K562 (cell line): ENCODE measurements at regions not wholly inside any gene's neighbourhood (a gene's known extent, or its start where the extent isn't known, plus 50 kb on each side); places are given as distances from the start of the nearest gene placed in this dataset.

Experiments used
- ATAC-seq: fragments of 200-7000 bp; cut with Tn5 transposase; 3 replicates; pipeline ENCODE4 v1.9.1; 2020; ENCODE audit warnings: moderate library complexity
- BruUV-seq: library from RNA; stranded (reverse); fragments of 400-500 nt; replicated peaks from 2 replicates; lab custom pipeline; 2021; lab: Mats Ljungman, UMichigan
- CTCF ChIA-PET: fragments of 300-600 bp; formaldehyde crosslinking; extraction: SDS; loops from one replicate; lab custom pipeline; 2021; ENCODE audit warnings: low intra/inter-chr PET ratio; lab: Yijun Ruan, JAX
- POLR2A ChIA-PET: fragments of 300-600, 350-650 bp; sonication (Branson Sonifier 250); formaldehyde crosslinking; extraction: SDS; loops from one replicate; lab custom pipeline; 2021; ENCODE audit warnings: antibody characterized with exemption, inconsistent platforms; lab: Yijun Ruan, JAX
- DNase-seq, 4 experiments: peaks; one replicate each; pipeline versions ENCODE4 v3.0.0 to v3.0.0-alpha.2; 2011 to 2018; ENCODE audit warnings: low spot score in 3 of 4, mixed read lengths in 3 of 4; ENCODE audit errors: extremely low read depth in 1 of 4
- FAIRE-seq: peaks from 2 replicates; lab custom pipeline; 2011; peaks lifted over from hg19 to GRCh38; lab: Jason Lieb, UNC
- H2AFZ ChIP-seq: 2 replicates; pipeline ENCODE4 v1.6.0; 2011; ENCODE audit warnings: low read depth, low read length, control low read depth, inconsistent platforms
- H3K27ac ChIP-seq: fragments of 200-600 bp; 3 replicates; pipeline ENCODE4 v1.8.0; 2011; ENCODE audit warnings: low read depth, mild to moderate bottlenecking, control low read depth, inconsistent platforms, low read length, moderate library complexity, mixed read lengths; ENCODE audit errors: extremely low read depth
- H3K27me3 ChIP-seq, 2 experiments: fragments of 300-600 bp in 1 of 2; 2 replicates in 1 of 2; 3 replicates in 1 of 2; pipeline versions ENCODE4 v1.6.0 to v1.8.0; 2011; ENCODE audit warnings: inconsistent platforms in 2 of 2, low read length in 2 of 2, mild to moderate bottlenecking in 1 of 2, mixed read lengths in 1 of 2, moderate library complexity in 1 of 2; ENCODE audit not compliant: control insufficient read depth in 2 of 2, insufficient read depth in 2 of 2
- H3K36me3 ChIP-seq: fragments of 300-600 bp; 3 replicates; pipeline ENCODE4 v1.8.0; 2011; ENCODE audit warnings: mild to moderate bottlenecking, low read length, inconsistent platforms; ENCODE audit not compliant: control insufficient read depth, insufficient read depth
- H3K4me1 ChIP-seq, 2 experiments: fragments of 200-600 bp in 1 of 2; replicated peaks in 1 of 2; 2 replicates in 1 of 2; 3 replicates in 1 of 2; pipeline versions ENCODE4 v1.5.1 to v1.8.0; 2011; ENCODE audit warnings: inconsistent platforms in 2 of 2, low read length in 2 of 2, mild to moderate bottlenecking in 1 of 2, mixed read lengths in 1 of 2, moderate library complexity in 1 of 2; ENCODE audit not compliant: control insufficient read depth in 2 of 2, insufficient read depth in 2 of 2
- H3K4me2 ChIP-seq: 2 replicates; pipeline ENCODE4 v1.6.1; 2011; ENCODE audit warnings: low read length, control low read depth, inconsistent platforms, mixed read lengths; ENCODE audit not compliant: insufficient read depth
- H3K4me3 ChIP-seq: fragments of 200-600 bp; sonication (generic), shearing (Covaris generic); 2 replicates; pipeline ENCODE4 v1.5.1; 2016; ENCODE audit warnings: control low read depth, inconsistent platforms
- H3K79me2 ChIP-seq: fragments of 200-600 bp; 3 replicates; pipeline ENCODE4 v1.8.0; 2011; ENCODE audit warnings: low read length, inconsistent platforms; ENCODE audit not compliant: control insufficient read depth, insufficient read depth
- H3K9ac ChIP-seq, 2 experiments: 2 replicates each; pipeline versions ENCODE4 v1.6.0 to v1.6.1; 2011; ENCODE audit warnings: low read depth in 2 of 2, low read length in 2 of 2, control low read depth in 1 of 2, inconsistent platforms in 1 of 2, mild to moderate bottlenecking in 1 of 2, mixed read lengths in 1 of 2; ENCODE audit not compliant: insufficient read depth in 1 of 2
- H3K9me1 ChIP-seq: one replicate; pipeline ENCODE4 v1.6.0; 2011; ENCODE audit warnings: inconsistent platforms, mild to moderate bottlenecking, low read length, moderate library complexity; ENCODE audit not compliant: control insufficient read depth, insufficient read depth
- H3K9me3 ChIP-seq: replicated peaks from 2 replicates; pipeline ENCODE4 v1.5.1; 2011; ENCODE audit warnings: low read depth, low read length, inconsistent platforms; ENCODE audit not compliant: control insufficient read depth, insufficient read depth
- H4K20me1 ChIP-seq: replicated peaks from 2 replicates; pipeline ENCODE4 v1.6.1; 2011; ENCODE audit warnings: low read length, inconsistent platforms, mixed read lengths; ENCODE audit not compliant: control insufficient read depth, insufficient read depth
- ATF3 ChIP-seq, 2 experiments: fragments of 450-650 bp in 1 of 2; sonication (generic) in 1 of 2; formaldehyde crosslinking in 1 of 2; IDR thresholded peaks in 1 of 2; conservative IDR thresholded peaks in 1 of 2; 2 replicates each; pipeline versions ENCODE4 v1.6.1 to v1.8.1; 2016 to 2023; ENCODE audit warnings: mild to moderate bottlenecking in 2 of 2, moderate library complexity in 2 of 2, inconsistent platforms in 1 of 2, missing genetic modification reagents in 1 of 2
- BCLAF1 ChIP-seq, 2 experiments: fragments of 450-650 bp in 1 of 2; IDR thresholded peaks; 2 replicates each; pipeline ENCODE4 v1.6.1; 2011 to 2017; ENCODE audit warnings: low read depth in 2 of 2, antibody characterized with exemption in 1 of 2, borderline replicate concordance in 1 of 2, low read length in 1 of 2, mild to moderate bottlenecking in 1 of 2, mixed read lengths in 1 of 2; ENCODE audit not compliant: control insufficient read depth in 1 of 2
- CBX8 ChIP-seq: fragments of 200-600 bp; sonication (generic); IDR thresholded peaks from 2 replicates; pipeline ENCODE4 v1.6.1; 2012; ENCODE audit warnings: borderline replicate concordance, mixed run types, low read depth, mild to moderate bottlenecking, moderate library complexity, mixed read lengths, low read length, control low read depth, inconsistent platforms; ENCODE audit not compliant: poor library complexity, severe bottlenecking; ENCODE audit errors: extremely low read depth
- EP300 ChIP-seq: IDR thresholded peaks from 2 replicates; pipeline ENCODE4 v1.6.1; 2012; ENCODE audit warnings: low read length, improper control_type of control experiment
- FOXA3 ChIP-seq, 2 experiments: fragments of 450-650 bp in 1 of 2; sonication (generic) in 1 of 2; formaldehyde crosslinking; IDR thresholded peaks in 1 of 2; conservative IDR thresholded peaks in 1 of 2; 2 replicates each; pipeline versions ENCODE4 v1.4.0 to v1.8.0; 2020 to 2022; ENCODE audit warnings: mild to moderate bottlenecking in 2 of 2, missing genetic modification reagents in 1 of 2
- PBX2 ChIP-seq, 2 experiments: IDR thresholded peaks in 1 of 2; conservative IDR thresholded peaks in 1 of 2; 2 replicates each; pipeline ENCODE4 v1.6.1; 2016; ENCODE audit warnings: low read depth in 2 of 2, mild to moderate bottlenecking in 1 of 2, missing compliant biosample characterization in 1 of 2, missing genetic modification characterization in 1 of 2, moderate library complexity in 1 of 2
- RCOR1 ChIP-seq, 2 experiments: IDR thresholded peaks; 2 replicates each; pipeline ENCODE4 v1.6.1; 2012; ENCODE audit warnings: low read depth in 2 of 2, low read length in 2 of 2, borderline replicate concordance in 1 of 2, improper control_type of control experiment in 1 of 2
- TAF15 ChIP-seq: fragments of 200-400 bp; formaldehyde crosslinking; IDR thresholded peaks from 2 replicates; pipeline ENCODE4 v1.6.1; 2017; ENCODE audit warnings: mild to moderate bottlenecking, low read depth, low read length, moderate library complexity
- ZBTB49 ChIP-seq: sonication (generic); formaldehyde crosslinking; IDR thresholded peaks from 2 replicates; pipeline ENCODE4 v1.8.0; 2022; ENCODE audit warnings: missing genetic modification reagents, mild to moderate bottlenecking, borderline replicate concordance
- ZNF184 ChIP-seq: sonication (generic); formaldehyde crosslinking; IDR thresholded peaks from 2 replicates; pipeline ENCODE4 v1.5.0; 2020; ENCODE audit warnings: missing genetic modification reagents
- in situ Hi-C: fragments of 300-500 bp; cut with MboI; formaldehyde crosslinking; loops from 4 replicates; pipeline ENCODE4 v1.15.0; 2018; ENCODE audit warnings: inconsistent platforms, mixed read lengths
- intact Hi-C: fragments of 100-400 bp; cut with micrococcal nuclease; formaldehyde crosslinking; loops from 2 replicates; pipeline ENCODE4 v1.14.2; 2022

GRCh38 chr12:76628745-76629144 is 69.2 kb upstream of the OSBPL8 start:
- no peak overlapping the region for H2AFZ ChIP-seq
- H3K4me3 ChIP-seq: no peak overlapping the region
- H3K27me3 ChIP-seq: no peaks in the 10 kb centered on the region
- intact Hi-C loops (no loop called here), in situ Hi-C loops (loop anchor here (10.0 kb wide), 1 partner anchor 376 kb away; no protein-coding TSS in a partner anchor)
- H3K36me3 ChIP-seq: no peaks in the 10 kb centered on the region
- ATAC-seq (peak; percentile 50), FAIRE-seq (no peak), DNase-seq (peak in 1 of 4 experiments; percentile 17)
- peaks cover 6 to 16% of the 10 kb centered on the region in 2 experiments; a peak in 4 of 5 replicates for H3K4me1 ChIP-seq
- H4K20me1 ChIP-seq: no peaks in the 10 kb centered on the region
- CTCF ChIA-PET: no interaction called here
- no peak overlapping the region for H3K9ac ChIP-seq
- POLR2A ChIA-PET: interaction anchor here (1.1 kb wide), 2 partner anchors 17 to 21 kb away, joined by 4 read pairs; no protein-coding TSS in a partner anchor
- no TSS peak for BruUV-seq
- H3K27ac ChIP-seq: no peak overlapping the region
- H3K79me2 ChIP-seq: no peaks in the 10 kb centered on the region
- H3K9me1 ChIP-seq: no peaks in the 10 kb centered on the region
- H3K4me2 ChIP-seq: no peak overlapping the region
- no peaks in the 10 kb centered on the region for H3K9me3 ChIP-seq
- TF ChIP-seq TAF15: no peak
- no peak for TF ChIP-seq CBX8
- TF ChIP-seq EP300: peak; percentile 81
- TF ChIP-seq RCOR1 (IDR thresholded peaks at IDR 0.05; ENCODE audit: borderline replicate concordance in 1 of 2, low read depth in 2 of 2, low read length in 2 of 2): peak in 1 of 2 experiments; percentile 85; a peak in 2 of 4 replicates
- TF ChIP-seq BCLAF1 (IDR thresholded peaks at IDR 0.05; ENCODE audit: borderline replicate concordance in 1 of 2, control insufficient read depth in 1 of 2, low read depth in 2 of 2, low read length in 1 of 2): no peak
- peak; percentile 59; the same call in 1 of the 2 replicates for TF ChIP-seq ATF3 (IDR thresholded peaks at IDR 0.05)
- no peak for TF ChIP-seq ATF3 (CRISPR knock-in tag; conservative IDR thresholded peaks at IDR 0.05)
- TF ChIP-seq FOXA3 (CRISPR knock-in tag; conservative IDR thresholded peaks at IDR 0.05 in 1 of 2, IDR thresholded peaks at IDR 0.05 in 1 of 2): peak in 1 of 2 experiments; percentile 79; a peak in 2 of 4 replicates
- TF ChIP-seq ZBTB49 (CRISPR knock-in tag): no peak
- TF ChIP-seq ZNF184: no peak
- no peak for TF ChIP-seq PBX2 (CRISPR knock-in tag; IDR thresholded peaks at IDR 0.05; ENCODE audit: low read depth)
- TF ChIP-seq PBX2 (tag; conservative IDR thresholded peaks at IDR 0.05; ENCODE audit: low read depth): peak; percentile 44; the same call in 1 of the 2 replicates
